H9 (cell line): ENCODE measurements at regions not wholly inside any gene's neighbourhood (a gene's known extent, or its start where the extent isn't known, plus 50 kb on each side); places are given as distances from the start of the nearest gene placed in this dataset.

ENCODE experiments used
- DNase-seq: peaks from one replicate; pipeline ENCODE4 v3.0.0-alpha.2; 2017
- H2AFZ ChIP-seq: one replicate; pipeline ENCODE4 v1.6.1; 2013; ENCODE audit warnings: mild to moderate bottlenecking, low read length, control low read depth, moderate library complexity
- H2AK5ac ChIP-seq: 2 replicates; pipeline ENCODE4 v1.6.1; 2013; ENCODE audit warnings: low read length, control low read depth, mixed read lengths; ENCODE audit not compliant: insufficient read length
- H2BK120ac ChIP-seq: one replicate; pipeline ENCODE4 v1.6.1; 2013; ENCODE audit warnings: low read depth, mild to moderate bottlenecking, low read length, control low read depth, inconsistent platforms; ENCODE audit not compliant: poor library complexity, severe bottlenecking
- H2BK12ac ChIP-seq: 2 replicates; pipeline ENCODE4 v1.6.1; 2013; ENCODE audit warnings: low read length, control low read depth, mixed read lengths, low read depth; ENCODE audit not compliant: insufficient read length
- H2BK15ac ChIP-seq: 2 replicates; pipeline ENCODE4 v1.6.1; 2013; ENCODE audit warnings: low read depth, low read length, control low read depth
- H2BK20ac ChIP-seq: one replicate; pipeline ENCODE4 v1.6.1; 2013; ENCODE audit warnings: low read depth, mild to moderate bottlenecking, low read length, control low read depth, inconsistent platforms; ENCODE audit not compliant: poor library complexity, severe bottlenecking
- H2BK5ac ChIP-seq: 2 replicates; pipeline ENCODE4 v1.6.1; 2013; ENCODE audit warnings: low read length, control low read depth, mixed read lengths; ENCODE audit not compliant: insufficient read length
- H3K14ac ChIP-seq: 2 replicates; pipeline ENCODE4 v1.6.1; 2013; ENCODE audit warnings: low read length, control low read depth; ENCODE audit not compliant: insufficient read depth
- H3K18ac ChIP-seq: 2 replicates; pipeline ENCODE4 v1.6.1; 2013; ENCODE audit warnings: low read depth, mild to moderate bottlenecking, mixed read lengths, low read length, control low read depth; ENCODE audit not compliant: insufficient read length
- H3K23ac ChIP-seq: 2 replicates; pipeline ENCODE4 v1.6.1; 2013; ENCODE audit warnings: low read length, control low read depth, mixed read lengths, low read depth; ENCODE audit not compliant: insufficient read length
- H3K23me2 ChIP-seq: 2 replicates; pipeline ENCODE4 v1.6.1; 2013; ENCODE audit warnings: low read depth, mild to moderate bottlenecking, mixed read lengths, low read length, control low read depth; ENCODE audit not compliant: insufficient read length, poor library complexity, severe bottlenecking
- H3K27ac ChIP-seq: 2 replicates; pipeline ENCODE4 v1.5.1; 2013; ENCODE audit warnings: low read length, control low read depth, mixed read lengths, low read depth; ENCODE audit not compliant: insufficient read length
- H3K27me3 ChIP-seq: 2 replicates; pipeline ENCODE4 v1.6.1; 2013; ENCODE audit warnings: low read length, control low read depth, inconsistent platforms; ENCODE audit not compliant: insufficient read depth
- H3K4ac ChIP-seq: 2 replicates; pipeline ENCODE4 v1.6.1; 2013; ENCODE audit warnings: low read depth, mild to moderate bottlenecking, control low read depth, inconsistent platforms, low read length, moderate library complexity
- H3K4me1 ChIP-seq: 2 replicates; pipeline ENCODE4 v1.6.1; 2013; ENCODE audit warnings: low read length, control low read depth, inconsistent platforms; ENCODE audit not compliant: insufficient read depth
- H3K4me2 ChIP-seq: 2 replicates; pipeline ENCODE4 v1.6.1; 2013; ENCODE audit warnings: low read length, control low read depth, mixed read lengths; ENCODE audit not compliant: insufficient read length, insufficient read depth
- H3K56ac ChIP-seq: 2 replicates; pipeline ENCODE4 v1.6.1; 2013; ENCODE audit warnings: low read depth, mild to moderate bottlenecking, mixed read lengths, low read length, control low read depth; ENCODE audit not compliant: insufficient read length
- H3K79me1 ChIP-seq: 2 replicates; pipeline ENCODE4 v1.6.1; 2013; ENCODE audit warnings: low read depth, mild to moderate bottlenecking, moderate library complexity, low read length, control low read depth, inconsistent platforms; ENCODE audit not compliant: insufficient read depth, poor library complexity, severe bottlenecking
- H3K79me2 ChIP-seq: 2 replicates; pipeline ENCODE4 v1.6.1; 2013; ENCODE audit warnings: low read length, control low read depth, inconsistent platforms; ENCODE audit not compliant: insufficient read depth
- H3K9ac ChIP-seq: 2 replicates; pipeline ENCODE4 v1.6.1; 2013; ENCODE audit warnings: low read length, control low read depth, mixed read lengths; ENCODE audit not compliant: insufficient read length; ENCODE audit errors: extremely low read depth
- H3K9me3 ChIP-seq: one replicate; pipeline ENCODE4 v1.6.1; 2013; ENCODE audit warnings: low read depth, low read length, inconsistent platforms; ENCODE audit not compliant: control insufficient read depth
- H3T11ph ChIP-seq: one replicate; pipeline ENCODE4 v1.6.1; 2013; ENCODE audit warnings: mild to moderate bottlenecking, low read length, control low read depth, inconsistent platforms
- H4K20me1 ChIP-seq: one replicate; pipeline ENCODE4 v1.6.1; 2013; ENCODE audit not compliant: control insufficient read depth, insufficient read length, insufficient read depth
- H4K5ac ChIP-seq: 2 replicates; pipeline ENCODE4 v1.6.1; 2013; ENCODE audit warnings: low read depth, mild to moderate bottlenecking, mixed read lengths, low read length, control low read depth; ENCODE audit not compliant: insufficient read length
- H4K8ac ChIP-seq: replicated peaks from 2 replicates; pipeline ENCODE4 v1.6.1; 2013; ENCODE audit warnings: low read length, control low read depth, mixed read lengths, low read depth; ENCODE audit not compliant: insufficient read length
- H4K91ac ChIP-seq: 2 replicates; pipeline ENCODE4 v1.6.1; 2013; ENCODE audit warnings: low read depth, mild to moderate bottlenecking, moderate library complexity, mixed read lengths, low read length, control low read depth; ENCODE audit not compliant: insufficient read length
- H3K27ac Mint-ChIP-seq, 3 experiments: 2 replicates in 2 of 3; 3 replicates in 1 of 3; pipeline ENCODE4 v1.8.0; 2020 to 2021; ENCODE audit warnings: mixed read lengths in 3 of 3, mild to moderate bottlenecking in 1 of 3, moderate library complexity in 1 of 3
- H3K27me3 Mint-ChIP-seq: 2 replicates; pipeline ENCODE4 v1.8.0; 2021; ENCODE audit warnings: low read depth, mild to moderate bottlenecking, moderate library complexity, mixed read lengths
- H3K36me3 Mint-ChIP-seq, 3 experiments: 2 replicates in 2 of 3; 3 replicates in 1 of 3; pipeline ENCODE4 v1.8.0; 2020 to 2021; ENCODE audit warnings: low read depth in 3 of 3, mixed read lengths in 3 of 3; ENCODE audit not compliant: insufficient read depth in 1 of 3
- H3K4me1 Mint-ChIP-seq, 2 experiments: 2 replicates each; pipeline ENCODE4 v1.8.0; 2020; ENCODE audit warnings: mixed read lengths in 2 of 2
- H3K4me3 Mint-ChIP-seq, 2 experiments: 2 replicates in 1 of 2; 3 replicates in 1 of 2; pipeline ENCODE4 v1.8.0; 2020 to 2021; ENCODE audit warnings: mild to moderate bottlenecking in 2 of 2, mixed read lengths in 2 of 2, moderate library complexity in 1 of 2
- H3K9me3 Mint-ChIP-seq, 2 experiments: 2 replicates in 1 of 2; 3 replicates in 1 of 2; pipeline ENCODE4 v1.8.0; 2020; ENCODE audit warnings: mild to moderate bottlenecking in 2 of 2, mixed read lengths in 2 of 2, moderate library complexity in 1 of 2
- CTCF ChIP-seq: fragments of 200-600 bp; sonication (generic); conservative IDR thresholded peaks from 3 replicates; pipeline ENCODE4 v1.8.0; 2021; ENCODE audit warnings: antibody characterized with exemption, mild to moderate bottlenecking
- WGBS: extraction: QIAGEN DNeasy Blood & Tissue Kit; methylation state at CpG from one replicate; pipeline ENCODE4 v1.1.7; 2013; ENCODE audit warnings: missing lambda C conversion rate, low lambda C conversion rate, mixed read lengths; ENCODE audit not compliant: insufficient read length; ENCODE audit errors: extremely low coverage; 5-methylcytosine and 5-hydroxymethylcytosine counted together

GRCh38 chr2:3091696-3092095 is 285.9 kb downstream of the EIPR1 start:
- Mint-ChIP-seq H3K9me3 (peaks cover 3 to 6% of the 10 kb centered on the region in 2 experiments; a peak in 4 of 5 replicates), H3K4me3 (no peak overlapping the region)

More at GRCh38 chr2:3091696-3092095, 285.9 kb downstream of the EIPR1 start:
- H3K23ac ChIP-seq: no peak overlapping the region
- no peaks in the 10 kb centered on the region; the same call in 1 of the 2 replicates for H3K4me1 ChIP-seq
- no peaks in the 10 kb centered on the region for H3K23me2 ChIP-seq
- H4K91ac ChIP-seq: no peak overlapping the region
- H3K4ac ChIP-seq: no peak overlapping the region
- H3K79me1 ChIP-seq: no peaks in the 10 kb centered on the region
- H2AK5ac ChIP-seq: no peak overlapping the region
- no peak overlapping the region for H3K14ac ChIP-seq
- H3K4me2 ChIP-seq: no peak overlapping the region
- H3K27me3 ChIP-seq: no peaks in the 10 kb centered on the region
- H2BK15ac ChIP-seq: no peak overlapping the region
- H2AFZ ChIP-seq: no peak overlapping the region
- H4K20me1 ChIP-seq: no peaks in the 10 kb centered on the region
- no peaks in the 10 kb centered on the region for H3K79me2 ChIP-seq
- no peaks in the 10 kb centered on the region for H3K9me3 ChIP-seq
- Mint-ChIP-seq H3K27me3 (peaks cover 3% of the 10 kb centered on the region; the same call in 1 of the 2 replicates), H3K27ac (no peak overlapping the region), H3K36me3 (no peaks in the 10 kb centered on the region; a peak in 1 of 7 replicates), H3K4me1 (peaks cover 11 to 13% of the 10 kb centered on the region in 2 experiments)
- H2BK12ac ChIP-seq: no peak overlapping the region
- H3T11ph ChIP-seq: no peak overlapping the region
- H2BK5ac ChIP-seq: no peak overlapping the region
- H3K27ac ChIP-seq: no peak overlapping the region
- no peak for DNase-seq
- H3K56ac ChIP-seq: no peak overlapping the region
- H4K8ac ChIP-seq: no peak overlapping the region
- no peak overlapping the region for H4K5ac ChIP-seq
- no peak for TF ChIP-seq CTCF
- WGBS: no CpG with 5 or more reads among the region's 2 CpGs
- no peak overlapping the region for H2BK120ac ChIP-seq
- H3K9ac ChIP-seq: no peak overlapping the region
- H2BK20ac ChIP-seq: no peak overlapping the region
- H3K18ac ChIP-seq: no peak overlapping the region
